ENCODE measurements at regions not wholly inside any gene's neighbourhood (a gene's known extent, or its start where the extent isn't known, plus 50 kb on each side); places are given as distances from the start of the nearest gene placed in this dataset.

- Histone ChIP-seq H3K27me3 (peaks cover 0 to 4% (median 0%) of the 10 kb centered on the region in 3 donors), H3K27ac (no peak overlapping the region), H3K4me1 (no peaks in the 10 kb centered on the region), H3K4me3 (no peak overlapping the region), H3K9me3 (no peaks in the 10 kb centered on the region), H3K36me3 (no peaks in the 10 kb centered on the region)
- in situ Hi-C loops (cut with MboI; ENCODE audit: low sequenced_read_pairs in 4 of 4): no loop called here
- DNase-seq: no peak
- intact Hi-C loops (cut with DNase I; ENCODE audit: low total_unique reads): no loop called here
- ATAC-seq: no peak
- TF ChIP-seq CTCF (IDR thresholded peaks at IDR 0.05 in 4 of 5, conservative IDR thresholded peaks at IDR 0.05 in 1 of 5): no peak
- no peak for TF ChIP-seq POLR2A (IDR thresholded peaks at IDR 0.05)
Measured at GRCh38 chr22:27226666-27227065, 569.3 kb downstream of the MIAT start.

- intact Hi-C loops (cut with DNase I; ENCODE audit: low total_unique reads): no loop called here
Measured at GRCh38 chr22:27228771-27229170, 571.4 kb downstream of the MIAT start.

GRCh38 chr22:27230189-27230588, 571.4 kb downstream of the MN1 start:
- DNase-seq: no peak
- H3K27ac ChIP-seq: no peak overlapping the region
- no peak overlapping the region for H3K4me3 ChIP-seq
- no peak for ATAC-seq
- in situ Hi-C loops (cut with MboI; ENCODE audit: low sequenced_read_pairs in 4 of 4) (no loop called here), intact Hi-C loops (cut with DNase I; ENCODE audit: low total_unique reads) (no loop called here)
- H3K9me3 ChIP-seq: no peaks in the 10 kb centered on the region
- TF ChIP-seq POLR2A (IDR thresholded peaks at IDR 0.05) (no peak), CTCF (IDR thresholded peaks at IDR 0.05 in 4 of 5, conservative IDR thresholded peaks at IDR 0.05 in 1 of 5) (no peak)
- H3K27me3 ChIP-seq: peaks cover 0 to 10% (median 4%) of the 10 kb centered on the region in 3 donors
- no peaks in the 10 kb centered on the region for H3K36me3 ChIP-seq
- H3K4me1 ChIP-seq: no peaks in the 10 kb centered on the region

More at GRCh38 chr22:27228771-27229170, 571.4 kb downstream of the MIAT start:
- H3K9me3 ChIP-seq: no peaks in the 10 kb centered on the region
- ATAC-seq: no peak
- H3K27me3 ChIP-seq: peaks cover 0 to 10% (median 4%) of the 10 kb centered on the region in 3 donors
- H3K36me3 ChIP-seq: no peaks in the 10 kb centered on the region
- TF ChIP-seq POLR2A (IDR thresholded peaks at IDR 0.05) (no peak), CTCF (IDR thresholded peaks at IDR 0.05 in 4 of 5, conservative IDR thresholded peaks at IDR 0.05 in 1 of 5) (no peak)
- no peak overlapping the region for H3K4me3 ChIP-seq
- H3K27ac ChIP-seq: no peak overlapping the region
- no peaks in the 10 kb centered on the region for H3K4me1 ChIP-seq
- DNase-seq: no peak
- in situ Hi-C loops (cut with MboI; ENCODE audit: low sequenced_read_pairs in 4 of 4): no loop called here

- DNase-seq: no peak
- ATAC-seq: no peak
- no peak overlapping the region for H3K4me3 ChIP-seq
- H3K27ac ChIP-seq: no peak overlapping the region
- intact Hi-C loops (cut with DNase I; ENCODE audit: low total_unique reads): no loop called here
- TF ChIP-seq POLR2A (IDR thresholded peaks at IDR 0.05) (no peak), CTCF (IDR thresholded peaks at IDR 0.05 in 4 of 5, conservative IDR thresholded peaks at IDR 0.05 in 1 of 5) (no peak)
- no peaks in the 10 kb centered on the region for H3K4me1 ChIP-seq
- in situ Hi-C loops (cut with MboI; ENCODE audit: low sequenced_read_pairs in 4 of 4): no loop called here
- no peaks in the 10 kb centered on the region for H3K36me3 ChIP-seq
- H3K9me3 ChIP-seq: no peaks in the 10 kb centered on the region
- H3K27me3 ChIP-seq: peaks cover 0 to 10% (median 4%) of the 10 kb centered on the region in 3 donors
Measured at GRCh38 chr22:27231266-27231665, 570.3 kb downstream of the MN1 start.

GRCh38 chr22:27232077-27232476, 569.5 kb downstream of the MN1 start:
- intact Hi-C loops (cut with DNase I; ENCODE audit: low total_unique reads) (no loop called here), in situ Hi-C loops (cut with MboI; ENCODE audit: low sequenced_read_pairs in 4 of 4) (no loop called here)
- DNase-seq (no peak), ATAC-seq (no peak)
- Histone ChIP-seq H3K36me3 (no peaks in the 10 kb centered on the region), H3K27ac (no peak overlapping the region), H3K4me3 (no peak overlapping the region), H3K9me3 (no peaks in the 10 kb centered on the region), H3K4me1 (no peaks in the 10 kb centered on the region), H3K27me3 (peaks cover 0 to 10% (median 4%) of the 10 kb centered on the region in 3 donors)
- TF ChIP-seq CTCF (IDR thresholded peaks at IDR 0.05 in 4 of 5, conservative IDR thresholded peaks at IDR 0.05 in 1 of 5) (no peak), POLR2A (IDR thresholded peaks at IDR 0.05) (no peak)

All from gastrocnemius medialis (tissue), 4 donors.